HG02970 (cell line): ENCODE measurements at regions not wholly inside any gene's neighbourhood (a gene's known extent, or its start where the extent isn't known, plus 50 kb on each side); places are given as distances from the start of the nearest gene placed in this dataset.

Source experiments
- ATAC-seq: cut with Tn5 transposase; IDR thresholded peaks from one replicate; pipeline ENCODE4 v1.9.1; 2021; ENCODE audit warnings: mild to moderate bottlenecking, moderate library complexity, moderate number of reproducible peaks; ENCODE audit not compliant: unreplicated experiment, low FRiP score

DNA sequence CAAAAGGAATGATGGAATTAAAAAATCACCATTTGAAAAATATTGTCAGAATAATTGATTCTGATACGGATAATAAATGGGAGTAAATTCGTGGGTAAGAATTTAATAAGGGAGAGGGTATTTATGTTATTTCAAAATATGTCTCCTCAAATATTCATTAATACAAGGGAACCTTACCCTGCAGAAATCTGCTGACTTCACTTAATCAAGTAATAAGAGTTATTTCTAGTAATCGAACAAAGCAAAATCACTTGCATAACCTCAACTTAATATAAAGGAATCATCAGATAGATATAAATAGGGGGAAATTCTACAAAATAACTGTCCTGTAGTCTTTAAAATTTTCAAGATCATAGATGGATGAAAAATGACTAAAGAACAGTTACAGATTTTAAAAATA, 1164.7 kb upstream of the GJE1 start:
- no peak for ATAC-seq

DNA sequence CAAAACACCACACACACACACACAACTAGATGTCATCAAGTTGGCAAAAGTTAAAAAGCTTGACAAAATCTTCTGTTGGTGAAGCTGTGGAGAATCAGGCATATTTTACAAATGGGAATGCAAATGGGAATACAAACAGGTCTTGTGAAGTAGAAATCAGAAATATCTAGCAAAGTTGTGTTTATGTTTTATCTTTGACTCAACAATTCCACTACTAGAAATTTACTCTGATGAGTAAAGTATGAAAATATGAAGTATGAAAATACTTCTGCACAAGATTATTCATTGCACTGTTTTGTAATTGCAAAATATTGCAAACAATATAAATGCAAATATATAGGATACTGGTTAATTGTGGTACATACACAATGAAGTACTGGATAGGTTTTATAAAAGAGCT, 1166.0 kb upstream of the GJE1 start:
- no peak for ATAC-seq

DNA sequence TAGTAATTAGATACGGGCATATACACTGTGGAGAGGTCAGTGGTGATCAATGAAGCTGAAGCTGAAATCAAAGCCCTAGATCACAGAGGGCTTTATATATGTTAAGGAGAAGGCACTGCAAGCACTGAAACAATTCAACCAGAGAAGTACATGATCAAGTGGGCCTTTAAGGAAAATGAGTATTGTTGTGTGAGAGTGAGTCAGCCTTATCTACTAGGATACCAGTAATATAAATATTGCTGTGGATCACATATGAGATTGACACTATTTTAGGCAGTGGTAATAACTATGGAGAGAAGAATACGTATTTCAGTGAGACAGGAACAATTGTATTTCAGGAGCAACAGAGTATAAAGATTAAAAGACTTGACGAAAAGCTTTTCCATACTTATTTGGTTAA, 1172.2 kb upstream of the GJE1 start:
- no peak for ATAC-seq

DNA sequence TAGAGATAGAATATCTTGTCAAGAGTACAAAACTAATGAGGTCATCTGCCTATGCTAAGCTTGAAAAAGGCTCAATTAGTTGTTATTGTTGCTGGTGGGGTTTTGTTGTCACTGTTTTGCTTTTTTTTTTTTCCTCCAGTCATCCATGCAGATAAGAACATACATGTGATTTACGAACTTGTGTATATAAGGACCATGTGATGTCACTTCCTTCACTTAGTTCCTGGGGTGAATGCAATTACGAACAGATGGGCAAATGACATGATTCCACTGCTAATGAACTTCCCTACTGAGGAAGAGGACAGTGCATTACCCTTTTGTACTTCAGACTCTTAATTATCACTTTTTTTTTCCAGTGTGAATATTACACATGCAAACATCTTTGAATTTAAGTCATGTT, 1175.3 kb upstream of the GJE1 start:
- ATAC-seq = no peak

DNA sequence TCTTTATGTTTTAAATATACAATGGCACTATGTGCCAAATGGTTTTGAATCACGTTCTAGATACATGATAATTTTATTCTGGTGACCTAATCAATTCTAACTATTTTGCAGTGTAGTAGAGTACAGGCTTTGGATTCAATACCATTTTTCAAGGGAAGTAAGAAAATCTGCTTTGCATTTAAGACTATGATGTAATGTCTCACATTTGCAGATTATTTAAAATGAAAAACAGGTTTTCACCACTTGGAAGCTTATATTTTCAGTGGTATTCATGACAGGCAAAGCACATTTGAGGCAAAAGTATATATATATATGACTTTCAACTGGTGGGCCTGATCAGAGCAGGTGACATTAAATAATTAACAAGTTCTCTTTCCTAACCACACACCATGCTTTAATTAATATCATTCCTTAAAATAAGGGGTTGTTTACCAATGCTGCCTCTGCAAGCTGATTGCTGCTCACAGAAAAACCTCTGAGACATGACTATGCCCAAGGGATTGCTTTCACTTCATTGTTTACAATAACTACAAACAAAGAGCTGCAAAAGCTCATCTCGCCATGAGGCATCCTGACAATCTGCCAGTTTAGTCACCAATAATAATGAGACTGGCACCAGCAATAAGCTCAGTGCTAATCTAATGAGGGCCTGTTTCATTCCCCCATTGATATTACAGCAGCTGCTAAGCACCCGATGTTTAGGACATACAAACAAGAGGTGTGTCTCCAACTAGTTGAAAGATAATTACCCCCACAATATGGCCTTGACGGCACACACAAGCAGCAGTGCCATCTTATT, 1176.0 kb upstream of the GJE1 start:
- no peak for ATAC-seq

DNA sequence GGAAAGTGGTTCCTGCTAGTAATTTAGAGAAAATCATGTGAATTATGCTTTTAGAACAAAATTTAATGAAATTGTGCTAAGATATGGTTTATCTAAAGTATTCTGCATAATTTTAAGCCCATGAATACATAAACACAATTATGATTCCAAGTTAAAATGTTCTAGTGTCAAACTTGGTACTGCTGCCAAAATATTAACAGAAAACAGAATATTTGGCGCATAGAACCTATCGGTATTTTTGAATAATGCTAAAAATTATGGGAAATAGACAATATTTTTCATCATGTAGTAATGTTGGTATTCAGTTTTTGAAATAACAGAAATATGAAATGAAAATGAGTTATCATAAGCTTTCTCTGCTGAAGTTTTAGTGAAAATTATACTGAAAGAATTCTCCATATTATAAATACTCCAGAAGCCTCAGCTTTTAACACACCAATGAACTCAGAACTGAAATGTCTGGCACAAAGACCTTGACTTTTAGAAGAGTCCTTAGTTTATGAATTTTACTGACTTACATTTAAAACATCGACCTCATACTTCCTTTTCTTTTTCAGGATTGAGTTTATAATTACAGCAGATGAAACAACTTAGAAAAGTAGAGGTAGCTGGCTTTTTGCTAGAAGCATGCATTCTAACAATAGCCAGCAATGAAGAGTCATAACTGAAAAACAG, 1192.3 kb upstream of the GJE1 start:
- no peak for ATAC-seq

DNA sequence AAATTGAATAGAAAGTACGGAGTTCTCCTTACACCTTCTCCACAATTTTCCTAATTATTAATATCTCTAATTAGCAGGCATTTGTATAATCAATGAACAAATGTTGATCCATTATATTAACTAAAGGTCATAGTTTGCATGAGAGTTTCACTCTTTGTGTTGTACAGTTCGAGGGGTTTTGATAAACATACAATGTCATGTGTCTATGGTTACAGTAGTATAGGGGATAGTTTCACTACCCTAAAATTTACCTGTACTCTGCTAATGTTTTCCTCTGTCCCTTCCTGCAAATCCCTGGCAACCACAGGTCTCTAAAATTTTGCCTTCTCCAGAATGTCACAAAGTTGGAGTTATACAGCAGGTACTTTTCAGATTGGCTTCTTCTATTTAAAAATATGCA, 1199.8 kb upstream of the GJE1 start:
- no peak for ATAC-seq

DNA sequence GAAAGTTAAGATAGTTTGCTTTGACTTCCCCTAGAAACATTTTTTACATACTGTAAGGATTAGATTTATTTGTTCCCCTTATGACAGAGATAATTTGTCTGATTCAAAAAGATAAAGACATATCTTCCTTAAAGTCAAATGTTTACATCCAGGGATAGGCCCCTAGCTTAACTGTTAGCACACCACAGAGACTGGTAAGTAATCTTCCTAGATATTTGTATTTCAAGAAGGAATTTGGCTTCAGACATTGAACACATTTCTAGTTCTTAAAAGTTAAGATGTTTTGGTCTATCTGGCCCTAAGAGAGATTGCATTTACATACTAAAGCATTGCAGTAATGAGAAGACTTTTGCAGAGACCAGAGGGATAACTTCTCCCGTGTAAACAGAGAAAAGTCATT, 1201.1 kb upstream of the GJE1 start:
- no peak for ATAC-seq

DNA sequence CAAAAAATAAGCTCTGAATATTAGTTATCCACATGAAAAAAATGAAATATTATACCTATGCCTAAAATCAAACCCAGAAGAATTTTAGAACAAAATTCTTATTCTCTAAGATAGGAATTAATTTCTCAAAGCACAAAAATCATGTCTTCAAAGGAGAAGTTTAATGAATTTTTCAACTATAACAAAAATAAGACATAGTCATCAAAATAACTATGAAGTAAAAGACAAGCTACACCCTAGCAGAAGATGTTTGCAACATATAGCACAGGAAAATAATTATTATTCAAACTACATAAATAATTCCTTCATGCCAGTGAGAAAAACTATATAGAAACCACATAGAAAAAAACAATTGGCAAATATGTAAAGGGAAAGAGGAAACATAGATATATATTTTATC, 1203.6 kb upstream of the GJE1 start:
- ATAC-seq = no peak

DNA sequence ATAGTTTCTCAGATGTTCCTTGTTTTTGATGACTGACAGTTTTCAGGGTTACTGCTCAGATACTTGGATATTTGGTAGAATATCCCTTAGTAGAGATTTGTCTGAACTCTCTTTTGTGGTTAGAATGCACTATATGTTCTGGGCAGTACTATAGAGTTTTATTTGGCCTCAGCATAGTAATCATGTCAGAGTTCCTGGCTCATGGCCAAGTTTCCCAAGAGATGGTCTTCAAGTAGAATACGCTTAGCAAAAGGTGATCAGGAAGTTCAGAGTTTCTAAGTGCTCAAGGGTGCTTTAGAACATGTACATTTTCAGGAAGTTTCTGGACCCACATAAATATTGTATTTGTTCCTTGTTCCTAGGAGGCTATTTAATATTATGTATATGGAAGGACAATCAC, 1209.7 kb upstream of the GJE1 start:
- no peak for ATAC-seq

DNA sequence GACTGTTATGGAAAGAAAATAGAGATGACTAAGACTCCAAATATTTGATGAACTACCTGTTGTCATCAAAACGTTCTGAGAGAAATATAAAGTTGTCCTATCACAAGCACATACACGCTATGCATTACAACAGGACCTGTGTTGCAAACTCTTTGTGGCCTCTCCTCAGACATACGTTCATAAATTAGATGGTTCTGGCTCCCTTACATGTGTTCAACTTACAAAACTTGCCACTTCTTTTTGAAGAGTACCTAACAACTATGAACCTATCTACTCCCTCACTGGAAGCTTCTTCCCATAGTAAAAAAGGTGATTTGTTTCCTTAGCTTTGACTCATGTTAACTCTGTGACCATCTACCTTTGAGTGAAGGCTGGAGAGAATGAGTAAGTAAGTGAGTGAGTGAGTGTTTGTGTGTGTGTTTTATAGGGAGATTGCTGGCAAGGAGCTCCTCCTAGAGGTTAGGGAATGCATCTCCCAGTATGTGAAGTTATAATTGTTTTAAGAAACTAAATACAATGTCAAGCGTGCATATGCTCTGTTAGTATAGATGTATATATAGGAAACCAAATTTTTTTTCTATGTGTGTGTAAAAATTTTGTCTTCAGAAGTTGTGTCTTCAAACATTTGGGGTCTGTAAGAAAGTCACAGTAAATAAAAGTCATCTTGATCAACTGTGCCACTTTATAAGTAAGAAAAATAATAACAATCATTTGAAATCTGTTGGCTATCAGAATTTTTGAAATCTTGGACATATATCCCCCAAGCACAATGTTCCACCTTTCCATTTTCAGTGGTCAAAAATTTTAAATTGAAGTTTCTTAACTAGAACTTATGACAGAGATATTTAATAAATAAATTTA, 1211.1 kb upstream of the GJE1 start:
- ATAC-seq = no peak

DNA sequence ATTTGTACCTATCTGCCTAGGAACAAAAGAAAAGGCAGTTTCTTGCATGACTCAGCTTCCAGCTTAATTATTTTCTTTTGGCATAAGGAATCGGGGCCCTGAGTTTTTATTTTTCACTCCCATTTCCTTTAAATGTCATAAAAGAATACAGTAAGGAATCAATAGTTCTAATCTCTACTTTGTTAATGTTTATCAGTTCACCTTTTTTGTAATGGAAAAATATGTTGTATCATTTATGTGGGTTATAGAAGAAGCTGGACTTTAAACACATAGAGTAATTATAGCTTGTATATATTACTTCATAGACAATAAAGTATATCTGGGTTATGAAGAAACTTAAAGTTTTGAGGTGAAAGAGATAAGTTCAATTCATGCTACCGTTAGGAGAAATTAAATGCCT, 1214.8 kb upstream of the GJE1 start:
- ATAC-seq = no peak

DNA sequence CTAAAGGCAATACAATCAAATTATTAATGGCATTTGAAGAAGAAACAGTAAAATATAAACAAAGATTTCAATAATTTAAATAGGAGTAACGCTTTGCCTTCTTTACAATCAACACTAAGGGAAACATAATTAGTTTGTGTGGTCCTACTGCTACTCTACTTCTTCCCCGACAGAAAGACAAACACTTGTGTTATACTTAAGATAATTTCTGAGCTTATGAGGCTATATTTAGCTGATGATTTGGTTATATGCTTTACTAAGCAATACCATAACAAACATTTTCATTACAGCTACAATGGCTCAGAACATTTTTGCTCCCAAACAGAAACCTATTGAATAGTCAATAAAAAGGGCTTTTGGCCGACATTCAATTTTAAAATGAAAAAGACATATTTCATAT, 1217.2 kb upstream of the GJE1 start:
- ATAC-seq = no peak

DNA sequence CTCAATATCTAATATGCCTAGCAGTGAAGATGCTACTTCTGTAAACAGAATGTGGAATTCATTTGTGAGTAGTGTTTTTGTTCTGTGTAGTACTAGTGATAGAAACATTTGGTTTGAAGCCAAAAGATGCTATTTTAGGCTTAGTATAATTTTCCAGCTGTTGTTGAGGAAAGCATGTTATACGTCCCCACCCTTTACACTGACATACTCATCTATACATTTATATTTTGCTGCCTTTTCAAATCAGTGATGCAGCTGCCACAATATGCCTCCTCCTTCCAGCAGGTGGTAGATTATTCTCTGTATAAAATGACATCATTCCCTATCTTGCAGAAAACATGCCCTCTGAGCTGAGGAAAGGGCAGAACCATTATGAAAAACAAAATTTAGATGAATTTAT, 1217.6 kb upstream of the GJE1 start:
- ATAC-seq = no peak

DNA sequence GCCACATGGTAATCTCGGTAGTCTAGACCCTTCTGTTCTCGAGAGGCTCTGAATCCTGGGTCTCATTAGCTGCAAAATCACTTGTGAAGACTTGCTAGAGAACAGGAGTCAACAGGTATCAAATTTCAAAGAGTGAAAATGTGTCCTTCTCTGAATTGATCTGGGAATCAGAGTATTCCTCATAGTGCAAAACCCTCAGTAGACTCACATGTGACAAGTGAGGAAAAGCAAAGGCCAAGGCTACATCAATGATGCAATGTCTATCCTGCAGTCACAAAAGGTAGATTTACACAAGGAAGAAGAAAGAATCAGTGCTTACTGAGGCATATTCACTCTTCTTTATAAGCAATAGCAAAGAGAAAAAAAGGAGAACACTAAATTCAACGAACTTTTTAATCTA, 1220.0 kb upstream of the GJE1 start:
- no peak for ATAC-seq

DNA sequence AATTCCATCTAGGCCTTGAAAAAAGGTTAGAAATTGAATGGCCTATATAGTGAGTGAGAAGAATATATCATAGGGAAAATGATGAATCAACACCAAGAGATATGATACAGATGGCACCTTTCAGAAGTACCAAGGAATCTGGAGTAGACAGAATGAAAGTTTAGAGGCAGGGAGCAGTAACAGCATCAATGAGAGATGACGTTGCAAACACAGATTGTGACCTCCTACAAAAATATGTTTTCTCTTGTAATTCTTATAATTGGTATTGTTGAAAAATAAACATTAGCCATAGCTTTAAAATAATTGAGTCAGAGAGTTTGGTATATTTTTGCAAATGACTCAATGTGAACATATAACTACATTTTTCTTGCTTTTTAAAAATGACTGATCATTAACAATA, 1223.1 kb upstream of the GJE1 start:
- ATAC-seq = no peak

DNA sequence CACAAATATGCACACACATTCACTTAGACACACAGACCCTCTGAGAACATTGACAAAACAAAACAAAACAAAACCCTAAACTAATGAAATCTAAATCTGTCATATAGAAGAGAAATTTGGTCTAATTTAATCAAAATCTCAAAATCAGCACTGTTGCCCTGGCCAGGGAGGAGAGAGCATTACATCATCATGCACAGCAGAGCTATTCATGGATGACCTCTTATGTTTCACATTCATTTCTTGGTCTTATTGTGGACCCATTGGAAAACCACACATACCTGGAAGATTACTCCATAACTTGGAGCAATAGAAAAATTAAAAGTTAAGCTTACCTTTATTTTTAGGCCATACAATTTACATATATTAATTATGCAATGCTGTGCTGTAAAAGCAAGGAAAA, 1223.6 kb upstream of the GJE1 start:
- ATAC-seq = no peak

DNA sequence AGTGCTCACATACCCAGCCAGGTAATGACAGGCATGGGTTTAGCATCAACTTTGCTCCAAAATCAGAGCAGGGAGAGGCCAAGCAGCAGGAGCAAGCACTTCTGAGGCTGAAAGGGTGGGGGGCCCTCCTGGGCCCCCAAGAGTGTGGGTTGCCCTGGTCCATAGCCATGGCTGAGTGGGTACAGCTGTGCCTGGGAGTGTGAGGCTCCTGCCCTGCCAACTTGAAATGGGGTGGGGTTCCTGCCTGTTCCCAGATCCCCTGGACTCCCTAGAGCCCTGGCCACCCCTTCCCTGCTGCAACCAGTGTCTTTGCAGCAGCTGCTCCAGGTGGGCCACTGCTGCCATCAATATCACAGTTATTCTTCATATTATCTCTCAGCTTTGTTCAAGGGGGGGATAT, 1224.2 kb upstream of the GJE1 start:
- no peak for ATAC-seq

DNA sequence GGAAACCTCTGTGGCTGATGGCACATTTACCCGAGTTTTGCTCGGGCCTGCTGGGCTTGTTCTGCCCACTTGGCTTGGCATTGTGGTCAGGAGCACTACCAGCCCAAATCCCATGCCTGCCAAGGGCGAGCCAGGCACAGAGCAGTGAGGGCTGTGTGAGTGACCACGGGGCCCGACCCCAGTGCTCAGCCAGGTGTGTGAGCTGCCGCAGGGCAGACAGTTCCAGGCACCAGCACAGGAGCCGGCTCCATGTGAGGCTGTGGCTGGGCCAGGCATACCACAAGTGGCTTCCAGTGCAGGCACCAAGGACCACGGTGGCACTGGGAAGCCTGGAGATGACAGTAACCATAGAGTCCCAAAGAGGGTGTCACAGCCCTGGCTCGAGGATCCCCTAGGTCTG, 1225.5 kb upstream of the GJE1 start:
- no peak for ATAC-seq

DNA sequence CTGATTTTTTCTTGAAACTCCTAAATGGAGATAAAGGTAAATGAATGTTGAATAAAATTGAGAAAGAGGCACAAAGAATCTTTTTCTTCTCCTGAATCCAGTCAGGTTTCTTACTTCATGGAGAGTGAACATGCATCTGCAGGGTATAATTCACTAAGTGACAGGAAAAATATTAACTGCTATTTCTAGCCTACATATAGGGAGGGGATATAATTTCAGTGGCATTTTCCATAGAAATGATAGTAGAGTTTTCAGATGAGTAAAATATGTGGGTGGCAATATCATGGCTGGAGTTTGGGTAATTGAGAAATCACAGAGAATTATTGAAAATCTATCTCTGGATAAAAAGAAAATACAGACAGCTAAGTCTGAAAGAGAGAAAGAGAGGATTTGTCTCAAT, 1227.0 kb upstream of the GJE1 start:
- no peak for ATAC-seq

DNA sequence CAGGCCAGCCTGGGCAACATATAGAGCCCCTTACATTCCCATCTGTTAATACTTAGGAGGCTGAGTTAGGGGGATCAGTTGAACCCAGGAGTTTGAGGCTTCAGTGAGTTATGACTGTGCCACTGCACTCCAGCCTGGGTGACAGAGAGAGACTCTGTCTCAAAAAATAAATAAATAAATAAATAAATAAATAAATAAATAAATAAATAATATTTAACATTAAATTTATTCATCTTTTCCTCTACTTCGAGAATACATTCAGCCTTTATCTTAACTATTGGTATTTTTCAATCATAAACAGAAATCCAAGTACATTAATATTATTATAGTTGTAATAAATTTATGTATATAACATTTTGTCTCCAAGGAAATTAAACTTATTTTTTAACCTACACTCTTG, 1227.7 kb upstream of the GJE1 start:
- no peak for ATAC-seq
